Erythroblast (primary cell): ENCODE measurements at regions not wholly inside any gene's neighbourhood (a gene's known extent, or its start where the extent isn't known, plus 50 kb on each side); places are given as distances from the start of the nearest gene placed in this dataset.

ENCODE experiments used
- GATA1 ChIP-seq: IDR thresholded peaks from 2 replicates; pipeline ENCODE4 v1.6.1; 2011; ENCODE audit warnings: low read depth, mild to moderate bottlenecking, control low read depth, low read length, moderate library complexity
- POLR2A ChIP-seq: IDR thresholded peaks from 2 replicates; pipeline ENCODE4 v1.6.1; 2011; ENCODE audit warnings: mild to moderate bottlenecking, low read length

DNA sequence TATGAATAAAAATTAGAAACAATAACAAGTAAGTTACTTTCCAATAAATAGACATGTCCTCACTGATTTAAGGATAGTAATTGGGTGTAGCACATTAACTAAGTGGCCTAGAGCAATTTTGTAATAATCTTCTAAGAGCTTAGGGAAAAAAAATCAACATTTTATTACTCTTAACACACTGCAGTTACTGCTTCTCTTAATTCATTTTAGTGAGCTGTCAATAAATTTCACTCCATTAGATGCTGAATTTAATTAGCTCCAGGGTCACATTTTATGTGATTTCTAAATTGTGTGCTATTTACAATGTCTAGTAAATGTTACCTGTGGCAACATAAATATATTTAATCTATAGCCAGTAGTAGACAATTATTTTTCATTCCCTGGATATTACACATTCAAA lies 612.0 kb downstream of the C4orf33 start:
- TF ChIP-seq POLR2A (no peak), GATA1 (no peak)
